ENCODE measurements at regions not wholly inside any gene's neighbourhood (a gene's known extent, or its start where the extent isn't known, plus 50 kb on each side); places are given as distances from the start of the nearest gene placed in this dataset.

DNA sequence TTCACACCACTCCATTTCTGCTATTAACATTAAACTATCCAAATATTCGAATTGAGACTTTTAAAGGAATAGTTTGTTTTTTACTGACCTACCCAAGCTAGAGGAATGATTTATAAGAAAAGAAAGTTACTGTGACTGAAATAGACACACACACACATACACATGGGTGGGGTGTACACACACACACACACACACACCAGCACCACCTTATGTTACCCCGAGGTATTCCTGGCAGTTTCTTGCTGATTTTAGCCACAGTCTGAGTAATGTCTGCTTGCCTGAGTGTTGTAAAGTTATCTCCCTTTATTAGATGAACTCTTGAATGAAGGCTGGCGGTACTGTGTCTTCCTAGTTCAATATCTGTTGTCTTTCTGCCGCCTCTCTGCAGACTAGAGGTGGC is 91.3 kb upstream of the PRKG1 start:
- TF ChIP-seq, protein P1, sequence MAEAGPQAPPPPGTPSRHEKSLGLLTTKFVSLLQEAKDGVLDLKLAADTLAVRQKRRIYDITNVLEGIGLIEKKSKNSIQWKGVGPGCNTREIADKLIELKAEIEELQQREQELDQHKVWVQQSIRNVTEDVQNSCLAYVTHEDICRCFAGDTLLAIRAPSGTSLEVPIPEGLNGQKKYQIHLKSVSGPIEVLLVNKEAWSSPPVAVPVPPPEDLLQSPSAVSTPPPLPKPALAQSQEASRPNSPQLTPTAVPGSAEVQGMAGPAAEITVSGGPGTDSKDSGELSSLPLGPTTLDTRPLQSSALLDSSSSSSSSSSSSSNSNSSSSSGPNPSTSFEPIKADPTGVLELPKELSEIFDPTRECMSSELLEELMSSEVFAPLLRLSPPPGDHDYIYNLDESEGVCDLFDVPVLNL (CRISPR knock-in tag; IDR thresholded peaks at IDR 0.05; ENCODE audit: low read depth), result no peak
- TF ChIP-seq, protein P2, sequence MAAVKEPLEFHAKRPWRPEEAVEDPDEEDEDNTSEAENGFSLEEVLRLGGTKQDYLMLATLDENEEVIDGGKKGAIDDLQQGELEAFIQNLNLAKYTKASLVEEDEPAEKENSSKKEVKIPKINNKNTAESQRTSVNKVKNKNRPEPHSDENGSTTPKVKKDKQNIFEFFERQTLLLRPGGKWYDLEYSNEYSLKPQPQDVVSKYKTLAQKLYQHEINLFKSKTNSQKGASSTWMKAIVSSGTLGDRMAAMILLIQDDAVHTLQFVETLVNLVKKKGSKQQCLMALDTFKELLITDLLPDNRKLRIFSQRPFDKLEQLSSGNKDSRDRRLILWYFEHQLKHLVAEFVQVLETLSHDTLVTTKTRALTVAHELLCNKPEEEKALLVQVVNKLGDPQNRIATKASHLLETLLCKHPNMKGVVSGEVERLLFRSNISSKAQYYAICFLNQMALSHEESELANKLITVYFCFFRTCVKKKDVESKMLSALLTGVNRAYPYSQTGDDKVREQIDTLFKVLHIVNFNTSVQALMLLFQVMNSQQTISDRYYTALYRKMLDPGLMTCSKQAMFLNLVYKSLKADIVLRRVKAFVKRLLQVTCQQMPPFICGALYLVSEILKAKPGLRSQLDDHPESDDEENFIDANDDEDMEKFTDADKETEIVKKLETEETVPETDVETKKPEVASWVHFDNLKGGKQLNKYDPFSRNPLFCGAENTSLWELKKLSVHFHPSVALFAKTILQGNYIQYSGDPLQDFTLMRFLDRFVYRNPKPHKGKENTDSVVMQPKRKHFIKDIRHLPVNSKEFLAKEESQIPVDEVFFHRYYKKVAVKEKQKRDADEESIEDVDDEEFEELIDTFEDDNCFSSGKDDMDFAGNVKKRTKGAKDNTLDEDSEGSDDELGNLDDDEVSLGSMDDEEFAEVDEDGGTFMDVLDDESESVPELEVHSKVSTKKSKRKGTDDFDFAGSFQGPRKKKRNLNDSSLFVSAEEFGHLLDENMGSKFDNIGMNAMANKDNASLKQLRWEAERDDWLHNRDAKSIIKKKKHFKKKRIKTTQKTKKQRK (IDR thresholded peaks at IDR 0.05; ENCODE audit: borderline replicate concordance, low read depth, low read length), result no peak
- no peak for TF ChIP-seq PHB2 (IDR thresholded peaks at IDR 0.05; ENCODE audit: low read depth)
- TF ChIP-seq, protein P3, sequence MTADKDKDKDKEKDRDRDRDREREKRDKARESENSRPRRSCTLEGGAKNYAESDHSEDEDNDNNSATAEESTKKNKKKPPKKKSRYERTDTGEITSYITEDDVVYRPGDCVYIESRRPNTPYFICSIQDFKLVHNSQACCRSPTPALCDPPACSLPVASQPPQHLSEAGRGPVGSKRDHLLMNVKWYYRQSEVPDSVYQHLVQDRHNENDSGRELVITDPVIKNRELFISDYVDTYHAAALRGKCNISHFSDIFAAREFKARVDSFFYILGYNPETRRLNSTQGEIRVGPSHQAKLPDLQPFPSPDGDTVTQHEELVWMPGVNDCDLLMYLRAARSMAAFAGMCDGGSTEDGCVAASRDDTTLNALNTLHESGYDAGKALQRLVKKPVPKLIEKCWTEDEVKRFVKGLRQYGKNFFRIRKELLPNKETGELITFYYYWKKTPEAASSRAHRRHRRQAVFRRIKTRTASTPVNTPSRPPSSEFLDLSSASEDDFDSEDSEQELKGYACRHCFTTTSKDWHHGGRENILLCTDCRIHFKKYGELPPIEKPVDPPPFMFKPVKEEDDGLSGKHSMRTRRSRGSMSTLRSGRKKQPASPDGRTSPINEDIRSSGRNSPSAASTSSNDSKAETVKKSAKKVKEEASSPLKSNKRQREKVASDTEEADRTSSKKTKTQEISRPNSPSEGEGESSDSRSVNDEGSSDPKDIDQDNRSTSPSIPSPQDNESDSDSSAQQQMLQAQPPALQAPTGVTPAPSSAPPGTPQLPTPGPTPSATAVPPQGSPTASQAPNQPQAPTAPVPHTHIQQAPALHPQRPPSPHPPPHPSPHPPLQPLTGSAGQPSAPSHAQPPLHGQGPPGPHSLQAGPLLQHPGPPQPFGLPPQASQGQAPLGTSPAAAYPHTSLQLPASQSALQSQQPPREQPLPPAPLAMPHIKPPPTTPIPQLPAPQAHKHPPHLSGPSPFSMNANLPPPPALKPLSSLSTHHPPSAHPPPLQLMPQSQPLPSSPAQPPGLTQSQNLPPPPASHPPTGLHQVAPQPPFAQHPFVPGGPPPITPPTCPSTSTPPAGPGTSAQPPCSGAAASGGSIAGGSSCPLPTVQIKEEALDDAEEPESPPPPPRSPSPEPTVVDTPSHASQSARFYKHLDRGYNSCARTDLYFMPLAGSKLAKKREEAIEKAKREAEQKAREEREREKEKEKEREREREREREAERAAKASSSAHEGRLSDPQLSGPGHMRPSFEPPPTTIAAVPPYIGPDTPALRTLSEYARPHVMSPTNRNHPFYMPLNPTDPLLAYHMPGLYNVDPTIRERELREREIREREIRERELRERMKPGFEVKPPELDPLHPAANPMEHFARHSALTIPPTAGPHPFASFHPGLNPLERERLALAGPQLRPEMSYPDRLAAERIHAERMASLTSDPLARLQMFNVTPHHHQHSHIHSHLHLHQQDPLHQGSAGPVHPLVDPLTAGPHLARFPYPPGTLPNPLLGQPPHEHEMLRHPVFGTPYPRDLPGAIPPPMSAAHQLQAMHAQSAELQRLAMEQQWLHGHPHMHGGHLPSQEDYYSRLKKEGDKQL (CRISPR knock-in tag; IDR thresholded peaks at IDR 0.05; ENCODE audit: borderline replicate concordance), result no peak
- TF ChIP-seq, protein P4, sequence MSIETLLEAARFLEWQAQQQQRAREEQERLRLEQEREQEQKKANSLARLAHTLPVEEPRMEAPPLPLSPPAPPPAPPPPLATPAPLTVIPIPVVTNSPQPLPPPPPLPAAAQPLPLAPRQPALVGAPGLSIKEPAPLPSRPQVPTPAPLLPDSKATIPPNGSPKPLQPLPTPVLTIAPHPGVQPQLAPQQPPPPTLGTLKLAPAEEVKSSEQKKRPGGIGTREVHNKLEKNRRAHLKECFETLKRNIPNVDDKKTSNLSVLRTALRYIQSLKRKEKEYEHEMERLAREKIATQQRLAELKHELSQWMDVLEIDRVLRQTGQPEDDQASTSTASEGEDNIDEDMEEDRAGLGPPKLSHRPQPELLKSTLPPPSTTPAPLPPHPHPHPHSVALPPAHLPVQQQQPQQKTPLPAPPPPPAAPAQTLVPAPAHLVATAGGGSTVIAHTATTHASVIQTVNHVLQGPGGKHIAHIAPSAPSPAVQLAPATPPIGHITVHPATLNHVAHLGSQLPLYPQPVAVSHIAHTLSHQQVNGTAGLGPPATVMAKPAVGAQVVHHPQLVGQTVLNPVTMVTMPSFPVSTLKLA (conservative IDR thresholded peaks at IDR 0.05), result no peak
- TF ChIP-seq ZFP30 (CRISPR knock-in tag; IDR thresholded peaks at IDR 0.05; ENCODE audit: borderline replicate concordance), result no peak
